ENCODE measurements at regions not wholly inside any gene's neighbourhood (a gene's known extent, or its start where the extent isn't known, plus 50 kb on each side); places are given as distances from the start of the nearest gene placed in this dataset.

GRCh38 chr13:80757694-80758093 is 416.8 kb upstream of the SPRY2 start:
- Histone ChIP-seq H3K4me3 (ENCODE audit: low read depth, low read length) (no peak overlapping the region), H3K27me3 (ENCODE audit: control insufficient read depth, insufficient read depth, low read length) (no peaks in the 10 kb centered on the region), H3K36me3 (ENCODE audit: control insufficient read depth, insufficient read depth, low read length) (no peaks in the 10 kb centered on the region)
- no peak for TF ChIP-seq CTCF (IDR thresholded peaks at IDR 0.05; ENCODE audit: insufficient read depth, low read length, poor library complexity, severe bottlenecking)
- DNase-seq (ENCODE audit: low read depth), result no peak

GRCh38 chr13:80755910-80756309 is 415.0 kb upstream of the SPRY2 start:
- Histone ChIP-seq H3K4me3 (ENCODE audit: low read depth, low read length) (no peak overlapping the region), H3K36me3 (ENCODE audit: control insufficient read depth, insufficient read depth, low read length) (no peaks in the 10 kb centered on the region), H3K27me3 (ENCODE audit: control insufficient read depth, insufficient read depth, low read length) (no peaks in the 10 kb centered on the region)
- DNase-seq (ENCODE audit: low read depth), result no peak
- TF ChIP-seq CTCF (IDR thresholded peaks at IDR 0.05; ENCODE audit: insufficient read depth, low read length, poor library complexity, severe bottlenecking), result no peak

- Histone ChIP-seq H3K36me3 (ENCODE audit: control insufficient read depth, insufficient read depth, low read length) (no peaks in the 10 kb centered on the region), H3K4me3 (ENCODE audit: low read depth, low read length) (no peak overlapping the region), H3K27me3 (ENCODE audit: control insufficient read depth, insufficient read depth, low read length) (no peaks in the 10 kb centered on the region)
- no peak for DNase-seq (ENCODE audit: low read depth)
- TF ChIP-seq CTCF (IDR thresholded peaks at IDR 0.05; ENCODE audit: insufficient read depth, low read length, poor library complexity, severe bottlenecking), result no peak
Observed at GRCh38 chr13:80754441-80754840, 413.5 kb upstream of the SPRY2 start.

GRCh38 chr13:80753866-80754265 is 412.9 kb upstream of the SPRY2 start:
- TF ChIP-seq CTCF (IDR thresholded peaks at IDR 0.05; ENCODE audit: insufficient read depth, low read length, poor library complexity, severe bottlenecking), result no peak
- H3K36me3 ChIP-seq (ENCODE audit: control insufficient read depth, insufficient read depth, low read length), result no peaks in the 10 kb centered on the region
- no peaks in the 10 kb centered on the region for H3K27me3 ChIP-seq (ENCODE audit: control insufficient read depth, insufficient read depth, low read length)
- no peak overlapping the region for H3K4me3 ChIP-seq (ENCODE audit: low read depth, low read length)
- no peak for DNase-seq (ENCODE audit: low read depth)

GRCh38 chr13:80751854-80752253 is 410.9 kb upstream of the SPRY2 start:
- TF ChIP-seq CTCF (IDR thresholded peaks at IDR 0.05; ENCODE audit: insufficient read depth, low read length, poor library complexity, severe bottlenecking), result no peak
- Histone ChIP-seq H3K36me3 (ENCODE audit: control insufficient read depth, insufficient read depth, low read length) (no peaks in the 10 kb centered on the region), H3K4me3 (ENCODE audit: low read depth, low read length) (no peak overlapping the region), H3K27me3 (ENCODE audit: control insufficient read depth, insufficient read depth, low read length) (no peaks in the 10 kb centered on the region)
- no peak for DNase-seq (ENCODE audit: low read depth)

- Histone ChIP-seq H3K4me3 (ENCODE audit: low read depth, low read length) (no peak overlapping the region), H3K27me3 (ENCODE audit: control insufficient read depth, insufficient read depth, low read length) (no peaks in the 10 kb centered on the region), H3K36me3 (ENCODE audit: control insufficient read depth, insufficient read depth, low read length) (no peaks in the 10 kb centered on the region)
- no peak for DNase-seq (ENCODE audit: low read depth)
- TF ChIP-seq CTCF (IDR thresholded peaks at IDR 0.05; ENCODE audit: insufficient read depth, low read length, poor library complexity, severe bottlenecking), result no peak
Observed at GRCh38 chr13:80744147-80744914, 403.4 kb upstream of the SPRY2 start.
